ENCODE measurements at regions not wholly inside any gene's neighbourhood (a gene's known extent, or its start where the extent isn't known, plus 50 kb on each side); places are given as distances from the start of the nearest gene placed in this dataset.

DNA sequence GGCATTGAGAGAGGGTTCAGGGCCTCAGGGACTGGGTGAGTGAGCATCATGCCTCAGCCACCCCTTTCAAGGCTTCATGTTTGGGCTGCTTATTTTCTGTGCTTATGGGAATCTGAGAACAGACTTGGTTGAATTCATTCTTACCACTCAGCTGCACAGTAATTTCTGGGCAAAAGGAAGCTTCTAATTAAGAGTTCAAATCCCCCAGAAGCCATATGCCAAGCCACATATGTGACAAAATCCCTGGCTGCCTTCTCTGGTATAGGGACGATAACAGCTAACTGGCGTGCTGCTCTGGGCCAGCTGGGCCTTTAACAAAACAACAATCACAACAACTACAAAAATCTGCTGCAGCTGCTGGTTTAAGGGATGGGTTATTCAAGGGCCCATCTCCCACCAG, 181.0 kb upstream of the ANKRD28 start:
- TF ChIP-seq POLR2A (IDR thresholded peaks at IDR 0.05): no peak
- TF ChIP-seq, protein P1, sequence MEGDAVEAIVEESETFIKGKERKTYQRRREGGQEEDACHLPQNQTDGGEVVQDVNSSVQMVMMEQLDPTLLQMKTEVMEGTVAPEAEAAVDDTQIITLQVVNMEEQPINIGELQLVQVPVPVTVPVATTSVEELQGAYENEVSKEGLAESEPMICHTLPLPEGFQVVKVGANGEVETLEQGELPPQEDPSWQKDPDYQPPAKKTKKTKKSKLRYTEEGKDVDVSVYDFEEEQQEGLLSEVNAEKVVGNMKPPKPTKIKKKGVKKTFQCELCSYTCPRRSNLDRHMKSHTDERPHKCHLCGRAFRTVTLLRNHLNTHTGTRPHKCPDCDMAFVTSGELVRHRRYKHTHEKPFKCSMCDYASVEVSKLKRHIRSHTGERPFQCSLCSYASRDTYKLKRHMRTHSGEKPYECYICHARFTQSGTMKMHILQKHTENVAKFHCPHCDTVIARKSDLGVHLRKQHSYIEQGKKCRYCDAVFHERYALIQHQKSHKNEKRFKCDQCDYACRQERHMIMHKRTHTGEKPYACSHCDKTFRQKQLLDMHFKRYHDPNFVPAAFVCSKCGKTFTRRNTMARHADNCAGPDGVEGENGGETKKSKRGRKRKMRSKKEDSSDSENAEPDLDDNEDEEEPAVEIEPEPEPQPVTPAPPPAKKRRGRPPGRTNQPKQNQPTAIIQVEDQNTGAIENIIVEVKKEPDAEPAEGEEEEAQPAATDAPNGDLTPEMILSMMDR (IDR thresholded peaks at IDR 0.05): no peak
- TF ChIP-seq EP300 (IDR thresholded peaks at IDR 0.05): no peak
- no peak for TF ChIP-seq POLR2AphosphoS5 (IDR thresholded peaks at IDR 0.05)
- no peak for DNase-seq
- Histone ChIP-seq H3K4me3 (no peak overlapping the region), H3K36me3 (no peaks in the 10 kb centered on the region), H3K9me3 (peaks cover 0 to 2% (median 0%) of the 10 kb centered on the region in 4 donors), H3K4me1 (no peaks in the 10 kb centered on the region), H3K27me3 (no peaks in the 10 kb centered on the region), H3K27ac (no peak overlapping the region)
- intact Hi-C loops (cut with DNase I): no loop called here
- WGBS, 2 donors: 94 to 95% methylated on average over 2 of the region's 2 CpGs

DNA sequence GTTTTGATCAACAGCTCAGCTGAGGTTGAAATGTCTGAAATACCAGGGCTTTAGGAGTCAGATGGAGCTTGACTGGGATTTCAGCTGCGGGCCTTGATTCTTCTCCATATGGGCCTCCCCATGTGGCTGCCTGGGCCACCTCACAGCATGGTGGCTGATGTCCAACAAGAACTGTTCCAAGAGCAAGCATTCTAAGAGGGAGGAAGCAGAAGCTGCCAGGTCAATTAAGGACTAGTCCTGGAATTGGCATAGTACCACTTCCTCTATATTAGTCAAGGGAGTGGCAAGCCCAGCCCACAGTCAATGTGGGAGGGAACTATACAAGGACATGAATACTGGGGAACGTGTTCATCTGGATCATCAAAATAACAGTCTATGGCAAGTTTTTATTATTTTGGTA, 181.7 kb upstream of the ANKRD28 start:
- H3K4me1 ChIP-seq: no peaks in the 10 kb centered on the region
- intact Hi-C loops (cut with DNase I): no loop called here
- TF ChIP-seq POLR2AphosphoS5 (IDR thresholded peaks at IDR 0.05) (no peak), POLR2A (IDR thresholded peaks at IDR 0.05) (no peak), EP300 (IDR thresholded peaks at IDR 0.05) (no peak)
- TF ChIP-seq, protein P1 (IDR thresholded peaks at IDR 0.05): no peak
- no peaks in the 10 kb centered on the region for H3K36me3 ChIP-seq
- 68 to 88% methylated on average over 2 of the region's 2 CpGs for WGBS, 2 donors
- no peak overlapping the region for H3K27ac ChIP-seq
- no peak overlapping the region for H3K4me3 ChIP-seq
- H3K27me3 ChIP-seq: no peaks in the 10 kb centered on the region
- DNase-seq: no peak
- H3K9me3 ChIP-seq: peaks cover 0 to 2% (median 0%) of the 10 kb centered on the region in 4 donors

DNA sequence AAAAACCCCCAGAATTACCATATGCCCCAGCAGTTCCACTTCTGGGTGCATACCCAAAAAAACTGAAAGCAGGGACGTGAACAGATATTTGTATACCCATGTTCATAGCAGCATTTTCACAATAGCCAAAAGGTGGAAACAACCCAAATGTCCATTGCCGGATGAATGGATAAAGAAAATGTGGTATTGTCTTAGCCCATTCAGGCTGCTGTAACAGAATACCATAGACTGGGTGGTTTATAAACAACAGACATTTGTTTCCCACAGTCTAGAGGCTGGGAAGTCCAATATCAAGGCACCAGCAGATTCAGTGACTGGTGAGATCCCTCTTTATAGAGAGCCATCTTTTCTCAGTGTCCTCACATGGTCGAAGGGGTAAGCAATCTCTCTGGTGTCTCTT, 182.1 kb upstream of the ANKRD28 start:
- Histone ChIP-seq H3K27ac (no peak overlapping the region), H3K4me1 (no peaks in the 10 kb centered on the region), H3K4me3 (no peak overlapping the region), H3K36me3 (no peaks in the 10 kb centered on the region), H3K27me3 (no peaks in the 10 kb centered on the region), H3K9me3 (peaks cover 0 to 2% (median 0%) of the 10 kb centered on the region in 4 donors)
- no peak for DNase-seq
- 87 to 90% methylated on average over 3 of the region's 3 CpGs for WGBS, 2 donors
- intact Hi-C loops (cut with DNase I): no loop called here
- TF ChIP-seq, protein P1 (IDR thresholded peaks at IDR 0.05): no peak
- TF ChIP-seq EP300 (IDR thresholded peaks at IDR 0.05): no peak
- no peak for TF ChIP-seq POLR2A (IDR thresholded peaks at IDR 0.05)
- no peak for TF ChIP-seq POLR2AphosphoS5 (IDR thresholded peaks at IDR 0.05)

DNA sequence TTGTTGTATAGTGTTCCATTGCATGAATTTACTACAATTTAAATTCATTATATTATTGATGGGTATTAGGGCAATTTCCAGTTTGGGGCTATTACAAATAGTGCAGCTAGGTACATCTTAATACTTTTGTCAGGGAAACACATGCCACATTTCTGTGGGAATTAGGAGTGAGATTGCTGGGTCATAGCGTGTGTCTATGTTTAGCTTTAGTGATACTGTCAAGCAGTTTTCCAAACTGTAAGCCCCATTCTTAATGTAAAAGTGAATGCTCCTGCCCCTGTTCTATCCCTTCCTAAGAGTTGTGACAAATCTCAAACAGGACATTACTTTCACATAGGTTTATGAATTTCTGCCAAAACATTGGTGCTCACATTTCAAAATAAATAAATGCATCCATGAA, 184.5 kb upstream of the ANKRD28 start:
- 81 to 86% methylated on average over 1 of the region's 1 CpG for WGBS, 2 donors
- intact Hi-C loops (cut with DNase I): no loop called here
- Histone ChIP-seq H3K27ac (no peak overlapping the region), H3K36me3 (no peaks in the 10 kb centered on the region), H3K4me3 (no peak overlapping the region), H3K27me3 (no peaks in the 10 kb centered on the region), H3K4me1 (no peaks in the 10 kb centered on the region), H3K9me3 (peaks cover 0 to 2% (median 0%) of the 10 kb centered on the region in 4 donors)
- no peak for TF ChIP-seq POLR2A (IDR thresholded peaks at IDR 0.05)
- TF ChIP-seq POLR2AphosphoS5 (IDR thresholded peaks at IDR 0.05): no peak
- no peak for TF ChIP-seq EP300 (IDR thresholded peaks at IDR 0.05)
- TF ChIP-seq, protein P1 (IDR thresholded peaks at IDR 0.05): no peak
- DNase-seq: no peak

DNA sequence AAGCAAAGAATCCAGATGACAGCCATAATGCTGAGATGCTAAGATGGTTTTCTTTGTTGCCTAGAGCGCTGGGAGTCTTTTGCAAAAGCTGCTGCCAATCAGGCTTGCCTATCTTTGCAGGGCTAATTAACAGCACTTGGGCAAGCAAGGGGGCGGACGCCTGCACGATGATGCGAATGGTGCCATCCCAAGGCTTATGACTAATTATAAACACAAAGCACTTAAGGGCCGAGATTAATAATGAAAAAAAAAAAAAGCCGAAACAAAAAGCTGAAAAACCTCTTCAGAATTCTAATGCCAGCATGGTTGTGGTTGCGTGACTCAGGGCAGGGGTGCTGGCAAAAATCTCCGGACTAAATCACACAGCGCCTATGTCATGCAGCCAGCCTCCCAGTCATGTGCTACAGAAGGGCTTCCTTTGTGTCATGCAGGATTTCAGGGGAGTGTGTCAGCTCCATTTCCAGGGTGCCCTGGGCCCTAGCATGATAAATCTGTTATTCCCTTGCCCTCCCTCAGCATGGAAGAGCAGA, 185.0 kb upstream of the ANKRD28 start:
- TF ChIP-seq, protein P1 (IDR thresholded peaks at IDR 0.05): no peak
- no peak for TF ChIP-seq POLR2A (IDR thresholded peaks at IDR 0.05)
- no peak for TF ChIP-seq EP300 (IDR thresholded peaks at IDR 0.05)
- TF ChIP-seq POLR2AphosphoS5 (IDR thresholded peaks at IDR 0.05): no peak
- H3K27ac ChIP-seq: peak overlapping the region in 3 of 4 donors; percentile 20 to 28 (median 20)
- H3K4me3 ChIP-seq: no peak overlapping the region
- no peaks in the 10 kb centered on the region for H3K36me3 ChIP-seq
- peaks cover 0 to 2% (median 0%) of the 10 kb centered on the region in 4 donors for H3K9me3 ChIP-seq
- no peaks in the 10 kb centered on the region for H3K27me3 ChIP-seq
- no peaks in the 10 kb centered on the region for H3K4me1 ChIP-seq
- no peak for DNase-seq
- 84 to 85% methylated on average over 10 of the region's 10 CpGs for WGBS, 2 donors
- intact Hi-C loops (cut with DNase I): no loop called here
